ENCODE measurements at regions not wholly inside any gene's neighbourhood (a gene's known extent, or its start where the extent isn't known, plus 50 kb on each side); places are given as distances from the start of the nearest gene placed in this dataset.

GRCh38 chr1:14504517-14504916 is 94.0 kb upstream of the KAZN start:
- no peak overlapping the region for H3K27ac ChIP-seq (ENCODE audit: low read depth, low read length)
- H3K9me3 ChIP-seq (ENCODE audit: control insufficient read depth in 3 of 3, low read length in 3 of 3) = peaks cover 0 to 1% (median 0%) of the 10 kb centered on the region in 3 donors
- no peak overlapping the region for H3K4me3 ChIP-seq (ENCODE audit: low read length in 3 of 3)
- no peak overlapping the region for H3K9ac ChIP-seq (ENCODE audit: low read depth in 1 of 3, low read length in 3 of 3)
- H3K27me3 ChIP-seq (ENCODE audit: control insufficient read depth in 3 of 3, insufficient read depth in 3 of 3, low read length in 3 of 3) = peaks cover 0 to 3% (median 0%) of the 10 kb centered on the region in 3 donors
- H3K36me3 ChIP-seq (ENCODE audit: control insufficient read depth in 3 of 3, insufficient read depth in 3 of 3, low read length in 3 of 3) = no peaks in the 10 kb centered on the region
- H3K4me1 ChIP-seq (ENCODE audit: control insufficient read depth in 3 of 3, insufficient read depth in 3 of 3, low read length in 3 of 3) = no peaks in the 10 kb centered on the region

GRCh38 chr1:14506471-14507255 is 91.8 kb upstream of the KAZN start:
- Histone ChIP-seq H3K4me1 (ENCODE audit: control insufficient read depth in 3 of 3, insufficient read depth in 3 of 3, low read length in 3 of 3) (no peaks in the 10 kb centered on the region), H3K36me3 (ENCODE audit: control insufficient read depth in 3 of 3, insufficient read depth in 3 of 3, low read length in 3 of 3) (no peaks in the 10 kb centered on the region), H3K9me3 (ENCODE audit: control insufficient read depth in 3 of 3, low read length in 3 of 3) (peaks cover 0 to 1% (median 0%) of the 10 kb centered on the region in 3 donors), H3K4me3 (ENCODE audit: low read length in 3 of 3) (no peak overlapping the region), H3K27ac (ENCODE audit: low read depth, low read length) (no peak overlapping the region), H3K9ac (ENCODE audit: low read depth in 1 of 3, low read length in 3 of 3) (no peak overlapping the region), H3K27me3 (ENCODE audit: control insufficient read depth in 3 of 3, insufficient read depth in 3 of 3, low read length in 3 of 3) (peaks cover 0 to 3% (median 0%) of the 10 kb centered on the region in 3 donors)

GRCh38 chr1:14507262-14507661 is 91.2 kb upstream of the KAZN start:
- peaks cover 0 to 1% (median 0%) of the 10 kb centered on the region in 3 donors for H3K9me3 ChIP-seq (ENCODE audit: control insufficient read depth in 3 of 3, low read length in 3 of 3)
- no peak overlapping the region for H3K4me3 ChIP-seq (ENCODE audit: low read length in 3 of 3)
- H3K4me1 ChIP-seq (ENCODE audit: control insufficient read depth in 3 of 3, insufficient read depth in 3 of 3, low read length in 3 of 3) = no peaks in the 10 kb centered on the region
- no peak overlapping the region for H3K27ac ChIP-seq (ENCODE audit: low read depth, low read length)
- peaks cover 0 to 1% (median 0%) of the 10 kb centered on the region in 3 donors for H3K27me3 ChIP-seq (ENCODE audit: control insufficient read depth in 3 of 3, insufficient read depth in 3 of 3, low read length in 3 of 3)
- H3K36me3 ChIP-seq (ENCODE audit: control insufficient read depth in 3 of 3, insufficient read depth in 3 of 3, low read length in 3 of 3) = no peaks in the 10 kb centered on the region
- H3K9ac ChIP-seq (ENCODE audit: low read depth in 1 of 3, low read length in 3 of 3) = no peak overlapping the region

GRCh38 chr1:14508613-14509012 is 89.9 kb upstream of the KAZN start:
- H3K9me3 ChIP-seq (ENCODE audit: control insufficient read depth in 3 of 3, low read length in 3 of 3) = peaks cover 0 to 1% (median 0%) of the 10 kb centered on the region in 3 donors
- no peak overlapping the region for H3K9ac ChIP-seq (ENCODE audit: low read depth in 1 of 3, low read length in 3 of 3)
- H3K4me3 ChIP-seq (ENCODE audit: low read length in 3 of 3) = no peak overlapping the region
- H3K27ac ChIP-seq (ENCODE audit: low read depth, low read length) = no peak overlapping the region
- H3K4me1 ChIP-seq (ENCODE audit: control insufficient read depth in 3 of 3, insufficient read depth in 3 of 3, low read length in 3 of 3) = no peaks in the 10 kb centered on the region
- H3K36me3 ChIP-seq (ENCODE audit: control insufficient read depth in 3 of 3, insufficient read depth in 3 of 3, low read length in 3 of 3) = no peaks in the 10 kb centered on the region
- H3K27me3 ChIP-seq (ENCODE audit: control insufficient read depth in 3 of 3, insufficient read depth in 3 of 3, low read length in 3 of 3) = peaks cover 0 to 2% (median 0%) of the 10 kb centered on the region in 3 donors

GRCh38 chr1:14511166-14511680 is 87.3 kb upstream of the KAZN start:
- no peaks in the 10 kb centered on the region for H3K36me3 ChIP-seq (ENCODE audit: control insufficient read depth in 3 of 3, insufficient read depth in 3 of 3, low read length in 3 of 3)
- H3K27me3 ChIP-seq (ENCODE audit: control insufficient read depth in 3 of 3, insufficient read depth in 3 of 3, low read length in 3 of 3) = peaks cover 0 to 2% (median 0%) of the 10 kb centered on the region in 3 donors
- H3K4me3 ChIP-seq (ENCODE audit: low read length in 3 of 3) = no peak overlapping the region
- H3K4me1 ChIP-seq (ENCODE audit: control insufficient read depth in 3 of 3, insufficient read depth in 3 of 3, low read length in 3 of 3) = no peaks in the 10 kb centered on the region
- H3K9me3 ChIP-seq (ENCODE audit: control insufficient read depth in 3 of 3, low read length in 3 of 3) = no peaks in the 10 kb centered on the region
- H3K27ac ChIP-seq (ENCODE audit: low read depth, low read length) = no peak overlapping the region
- H3K9ac ChIP-seq (ENCODE audit: low read depth in 1 of 3, low read length in 3 of 3) = no peak overlapping the region

- H3K9ac ChIP-seq (ENCODE audit: low read depth in 1 of 3, low read length in 3 of 3) = no peak overlapping the region
- no peaks in the 10 kb centered on the region for H3K9me3 ChIP-seq (ENCODE audit: control insufficient read depth in 3 of 3, low read length in 3 of 3)
- no peaks in the 10 kb centered on the region for H3K36me3 ChIP-seq (ENCODE audit: control insufficient read depth in 3 of 3, insufficient read depth in 3 of 3, low read length in 3 of 3)
- H3K27ac ChIP-seq (ENCODE audit: low read depth, low read length) = no peak overlapping the region
- H3K4me3 ChIP-seq (ENCODE audit: low read length in 3 of 3) = no peak overlapping the region
- H3K4me1 ChIP-seq (ENCODE audit: control insufficient read depth in 3 of 3, insufficient read depth in 3 of 3, low read length in 3 of 3) = no peaks in the 10 kb centered on the region
- peaks cover 0 to 2% (median 0%) of the 10 kb centered on the region in 3 donors for H3K27me3 ChIP-seq (ENCODE audit: control insufficient read depth in 3 of 3, insufficient read depth in 3 of 3, low read length in 3 of 3)
Measured at GRCh38 chr1:14511796-14512585, 86.5 kb upstream of the KAZN start.

GRCh38 chr1:14513111-14513510 is 85.4 kb upstream of the KAZN start:
- no peaks in the 10 kb centered on the region for H3K4me1 ChIP-seq (ENCODE audit: control insufficient read depth in 3 of 3, insufficient read depth in 3 of 3, low read length in 3 of 3)
- no peak overlapping the region for H3K9ac ChIP-seq (ENCODE audit: low read depth in 1 of 3, low read length in 3 of 3)
- H3K27me3 ChIP-seq (ENCODE audit: control insufficient read depth in 3 of 3, insufficient read depth in 3 of 3, low read length in 3 of 3) = peaks cover 0 to 2% (median 0%) of the 10 kb centered on the region in 3 donors
- H3K9me3 ChIP-seq (ENCODE audit: control insufficient read depth in 3 of 3, low read length in 3 of 3) = no peaks in the 10 kb centered on the region
- H3K4me3 ChIP-seq (ENCODE audit: low read length in 3 of 3) = no peak overlapping the region
- H3K36me3 ChIP-seq (ENCODE audit: control insufficient read depth in 3 of 3, insufficient read depth in 3 of 3, low read length in 3 of 3) = no peaks in the 10 kb centered on the region
- H3K27ac ChIP-seq (ENCODE audit: low read depth, low read length) = no peak overlapping the region

- Histone ChIP-seq H3K4me1 (ENCODE audit: control insufficient read depth in 3 of 3, insufficient read depth in 3 of 3, low read length in 3 of 3) (no peaks in the 10 kb centered on the region), H3K4me3 (ENCODE audit: low read length in 3 of 3) (no peak overlapping the region), H3K36me3 (ENCODE audit: control insufficient read depth in 3 of 3, insufficient read depth in 3 of 3, low read length in 3 of 3) (no peaks in the 10 kb centered on the region), H3K9ac (ENCODE audit: low read depth in 1 of 3, low read length in 3 of 3) (no peak overlapping the region), H3K27ac (ENCODE audit: low read depth, low read length) (no peak overlapping the region), H3K27me3 (ENCODE audit: control insufficient read depth in 3 of 3, insufficient read depth in 3 of 3, low read length in 3 of 3) (peaks cover 0 to 2% (median 0%) of the 10 kb centered on the region in 3 donors), H3K9me3 (ENCODE audit: control insufficient read depth in 3 of 3, low read length in 3 of 3) (no peaks in the 10 kb centered on the region)
Measured at GRCh38 chr1:14514739-14515138, 83.7 kb upstream of the KAZN start.

GRCh38 chr1:14516974-14517840 is 81.3 kb upstream of the KAZN start:
- Histone ChIP-seq H3K9me3 (ENCODE audit: control insufficient read depth in 3 of 3, low read length in 3 of 3) (no peaks in the 10 kb centered on the region), H3K4me3 (ENCODE audit: low read length in 3 of 3) (no peak overlapping the region), H3K27ac (ENCODE audit: low read depth, low read length) (no peak overlapping the region), H3K36me3 (ENCODE audit: control insufficient read depth in 3 of 3, insufficient read depth in 3 of 3, low read length in 3 of 3) (no peaks in the 10 kb centered on the region), H3K4me1 (ENCODE audit: control insufficient read depth in 3 of 3, insufficient read depth in 3 of 3, low read length in 3 of 3) (peaks cover 0 to 4% (median 0%) of the 10 kb centered on the region in 3 donors), H3K27me3 (ENCODE audit: control insufficient read depth in 3 of 3, insufficient read depth in 3 of 3, low read length in 3 of 3) (peaks cover 0 to 2% (median 0%) of the 10 kb centered on the region in 3 donors), H3K9ac (ENCODE audit: low read depth in 1 of 3, low read length in 3 of 3) (no peak overlapping the region)

Measured in skeletal muscle tissue (tissue), 3 donors.